ENCODE measurements at regions not wholly inside any gene's neighbourhood (a gene's known extent, or its start where the extent isn't known, plus 50 kb on each side); places are given as distances from the start of the nearest gene placed in this dataset.
A peak's percentile ranks its signal among the peaks of the same experiment; 100 is the strongest.

GRCh38 chr10:62453274-62453673, 79.1 kb downstream of the ZNF365 start:
- TF ChIP-seq CTCF (IDR thresholded peaks at IDR 0.05) = no peak
- no peaks in the 10 kb centered on the region for H3K27me3 Mint-ChIP-seq (ENCODE audit: low read depth)
- DNase-seq (ENCODE audit: low spot score) = no peak
- peaks cover 10% of the 10 kb centered on the region for H3K4me1 Mint-ChIP-seq (ENCODE audit: low read depth)
- no peak overlapping the region for H3K27ac Mint-ChIP-seq (ENCODE audit: unreplicated experiment)
- no peaks in the 10 kb centered on the region for H3K36me3 Mint-ChIP-seq (ENCODE audit: low read depth)
- no peak overlapping the region for H3K4me3 Mint-ChIP-seq (ENCODE audit: unreplicated experiment)
- H3K9me3 Mint-ChIP-seq (ENCODE audit: low read depth) = peaks cover 5% of the 10 kb centered on the region

DNA sequence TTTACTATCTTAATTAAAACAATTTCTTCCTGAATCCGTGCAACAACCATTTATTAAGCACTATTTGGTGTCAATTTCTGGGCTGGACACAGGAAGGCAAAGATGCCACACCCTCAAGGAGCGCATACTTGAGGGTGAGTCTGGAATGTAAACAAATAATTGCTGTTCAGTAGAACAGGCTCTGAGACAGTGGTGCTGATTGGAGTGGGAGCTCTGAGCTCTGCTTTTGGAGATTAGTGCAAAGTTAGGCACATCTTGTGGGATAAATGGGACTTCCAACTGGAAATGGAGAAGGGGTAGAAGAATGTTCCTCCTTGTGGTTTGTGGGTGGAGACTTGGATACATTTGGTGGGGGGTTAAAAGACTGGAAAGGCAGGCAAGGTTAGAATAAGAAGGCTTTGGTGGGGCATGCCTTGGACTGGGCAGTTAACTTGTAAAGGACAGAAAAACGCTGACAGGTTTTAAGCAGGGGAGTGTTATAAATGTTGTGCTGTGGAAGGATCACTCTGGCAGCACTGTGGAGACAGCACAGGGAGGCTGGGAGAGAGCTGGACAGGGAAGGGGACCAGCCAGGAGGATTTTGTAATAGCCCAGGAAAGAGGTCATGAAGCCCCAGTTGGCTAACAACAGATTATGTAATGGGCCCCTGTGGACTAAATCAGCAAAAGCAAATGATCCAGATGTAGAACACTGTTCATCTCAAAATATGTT, 80.7 kb downstream of the ZNF365 start:
- no peak overlapping the region for H3K4me3 Mint-ChIP-seq (ENCODE audit: unreplicated experiment)
- no peak for TF ChIP-seq CTCF (IDR thresholded peaks at IDR 0.05)
- no peak for DNase-seq (ENCODE audit: low spot score)
- H3K36me3 Mint-ChIP-seq (ENCODE audit: low read depth) = peaks cover 1% of the 10 kb centered on the region
- H3K4me1 Mint-ChIP-seq (ENCODE audit: low read depth) = peaks cover 18% of the 10 kb centered on the region
- H3K9me3 Mint-ChIP-seq (ENCODE audit: low read depth) = peaks cover 7% of the 10 kb centered on the region
- H3K27me3 Mint-ChIP-seq (ENCODE audit: low read depth) = no peaks in the 10 kb centered on the region
- peak overlapping the region; percentile 77 for H3K27ac Mint-ChIP-seq (ENCODE audit: unreplicated experiment)

DNA sequence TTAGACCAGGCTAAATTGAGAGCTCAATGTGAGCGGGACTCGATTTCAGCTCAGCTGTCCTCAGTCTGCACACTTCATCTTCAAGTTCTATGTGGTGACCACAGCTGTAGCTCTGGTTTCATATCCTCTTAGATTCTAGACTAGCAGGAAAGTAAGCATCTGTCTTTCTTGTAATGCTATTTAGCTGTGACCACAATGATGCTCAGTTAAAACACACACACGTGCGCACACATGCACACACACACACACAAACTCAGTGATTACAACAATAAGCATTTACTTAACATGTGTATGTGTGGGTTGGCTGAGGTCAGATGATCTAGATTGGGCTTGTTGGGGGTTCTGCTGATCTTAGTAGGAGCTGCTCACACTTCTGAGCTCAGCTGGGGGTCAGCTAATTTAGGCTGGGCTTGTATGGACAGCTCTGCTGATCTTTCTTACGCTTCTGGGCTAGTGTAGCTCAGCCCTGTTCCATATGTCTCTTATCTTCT, 82.5 kb downstream of the ZNF365 start:
- peaks cover 1% of the 10 kb centered on the region for H3K36me3 Mint-ChIP-seq (ENCODE audit: low read depth)
- H3K27ac Mint-ChIP-seq (ENCODE audit: unreplicated experiment) = no peak overlapping the region
- no peak for TF ChIP-seq CTCF (IDR thresholded peaks at IDR 0.05)
- H3K27me3 Mint-ChIP-seq (ENCODE audit: low read depth) = no peaks in the 10 kb centered on the region
- DNase-seq (ENCODE audit: low spot score) = no peak
- peaks cover 7% of the 10 kb centered on the region for H3K9me3 Mint-ChIP-seq (ENCODE audit: low read depth)
- peaks cover 18% of the 10 kb centered on the region for H3K4me1 Mint-ChIP-seq (ENCODE audit: low read depth)
- H3K4me3 Mint-ChIP-seq (ENCODE audit: unreplicated experiment) = no peak overlapping the region

DNA sequence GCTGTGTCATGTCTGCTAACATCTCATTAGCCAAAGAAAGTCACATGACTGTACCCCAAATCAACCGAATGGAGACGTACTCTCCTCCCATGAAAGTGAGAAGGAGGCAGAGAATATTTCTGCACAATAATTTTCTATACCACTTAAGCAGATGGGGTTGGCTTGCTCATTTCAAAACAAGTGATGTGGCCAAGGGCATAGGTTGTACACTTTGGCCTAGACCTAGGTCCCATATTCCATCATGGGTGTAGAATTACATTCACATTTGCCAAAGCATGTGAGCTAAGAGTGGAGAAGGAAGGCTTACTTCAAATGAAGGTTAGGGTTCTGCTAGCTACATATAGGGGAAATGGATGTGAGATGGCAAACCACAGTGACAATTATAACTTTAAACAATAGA, 83.0 kb downstream of the ZNF365 start:
- peaks cover 18% of the 10 kb centered on the region for H3K4me1 Mint-ChIP-seq (ENCODE audit: low read depth)
- H3K27me3 Mint-ChIP-seq (ENCODE audit: low read depth) = no peaks in the 10 kb centered on the region
- no peak for DNase-seq (ENCODE audit: low spot score)
- H3K4me3 Mint-ChIP-seq (ENCODE audit: unreplicated experiment) = no peak overlapping the region
- TF ChIP-seq CTCF (IDR thresholded peaks at IDR 0.05) = no peak
- H3K36me3 Mint-ChIP-seq (ENCODE audit: low read depth) = peaks cover 1% of the 10 kb centered on the region
- no peak overlapping the region for H3K27ac Mint-ChIP-seq (ENCODE audit: unreplicated experiment)
- peaks cover 7% of the 10 kb centered on the region for H3K9me3 Mint-ChIP-seq (ENCODE audit: low read depth)

GRCh38 chr10:62457598-62457997, 83.4 kb downstream of the ZNF365 start:
- DNase-seq (ENCODE audit: low spot score) = no peak
- H3K27me3 Mint-ChIP-seq (ENCODE audit: low read depth) = no peaks in the 10 kb centered on the region
- peaks cover 7% of the 10 kb centered on the region for H3K9me3 Mint-ChIP-seq (ENCODE audit: low read depth)
- peaks cover 18% of the 10 kb centered on the region for H3K4me1 Mint-ChIP-seq (ENCODE audit: low read depth)
- no peak overlapping the region for H3K4me3 Mint-ChIP-seq (ENCODE audit: unreplicated experiment)
- peaks cover 1% of the 10 kb centered on the region for H3K36me3 Mint-ChIP-seq (ENCODE audit: low read depth)
- no peak overlapping the region for H3K27ac Mint-ChIP-seq (ENCODE audit: unreplicated experiment)
- no peak for TF ChIP-seq CTCF (IDR thresholded peaks at IDR 0.05)
